ENCODE measurements at regions not wholly inside any gene's neighbourhood (a gene's known extent, or its start where the extent isn't known, plus 50 kb on each side); places are given as distances from the start of the nearest gene placed in this dataset.
A peak's percentile ranks its signal among the peaks of the same experiment; 100 is the strongest.

DNA sequence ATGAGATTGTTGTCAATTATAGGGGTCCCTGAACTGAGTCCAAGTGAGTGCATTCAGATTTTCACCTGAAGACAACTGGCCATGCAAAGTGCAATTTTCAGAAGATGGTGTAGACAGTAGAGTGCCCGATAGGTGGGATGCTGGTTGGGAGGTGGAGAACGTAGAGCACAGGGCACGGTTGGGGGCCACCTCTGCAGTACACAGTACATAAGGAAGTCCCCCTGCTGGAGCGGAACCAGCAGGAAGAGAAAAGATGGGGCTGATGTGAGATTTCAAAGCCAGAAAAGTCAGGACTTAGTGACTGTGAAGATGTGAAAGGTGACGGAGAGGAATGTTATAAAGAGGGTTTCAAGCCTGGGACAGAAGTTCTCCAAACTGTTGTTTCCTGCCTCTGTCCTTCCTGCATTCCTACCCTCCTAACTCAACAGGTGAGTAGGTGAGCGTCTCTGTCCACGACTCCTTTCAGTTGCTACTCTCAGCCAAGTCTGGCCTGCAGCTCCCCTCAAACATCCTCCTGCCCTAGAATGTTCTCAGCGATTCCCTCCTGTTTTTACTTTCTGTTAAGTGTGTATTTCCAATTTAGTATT lies 330.8 kb downstream of the PRL start:
- H3K27me3 ChIP-seq (ENCODE audit: control insufficient read depth, insufficient read depth, low read length) = no peaks in the 10 kb centered on the region
- intact Hi-C loops (cut with micrococcal nuclease; ENCODE audit: unreplicated experiment) = no loop called here
- no peak for ATAC-seq
- TF ChIP-seq TCF7L2 (IDR thresholded peaks at IDR 0.05; ENCODE audit: low read depth, low read length) (no peak), SIN3A (IDR thresholded peaks at IDR 0.05; ENCODE audit: borderline replicate concordance, insufficient read depth, low read depth, low read length) (no peak)
- TF ChIP-seq, protein P1, sequence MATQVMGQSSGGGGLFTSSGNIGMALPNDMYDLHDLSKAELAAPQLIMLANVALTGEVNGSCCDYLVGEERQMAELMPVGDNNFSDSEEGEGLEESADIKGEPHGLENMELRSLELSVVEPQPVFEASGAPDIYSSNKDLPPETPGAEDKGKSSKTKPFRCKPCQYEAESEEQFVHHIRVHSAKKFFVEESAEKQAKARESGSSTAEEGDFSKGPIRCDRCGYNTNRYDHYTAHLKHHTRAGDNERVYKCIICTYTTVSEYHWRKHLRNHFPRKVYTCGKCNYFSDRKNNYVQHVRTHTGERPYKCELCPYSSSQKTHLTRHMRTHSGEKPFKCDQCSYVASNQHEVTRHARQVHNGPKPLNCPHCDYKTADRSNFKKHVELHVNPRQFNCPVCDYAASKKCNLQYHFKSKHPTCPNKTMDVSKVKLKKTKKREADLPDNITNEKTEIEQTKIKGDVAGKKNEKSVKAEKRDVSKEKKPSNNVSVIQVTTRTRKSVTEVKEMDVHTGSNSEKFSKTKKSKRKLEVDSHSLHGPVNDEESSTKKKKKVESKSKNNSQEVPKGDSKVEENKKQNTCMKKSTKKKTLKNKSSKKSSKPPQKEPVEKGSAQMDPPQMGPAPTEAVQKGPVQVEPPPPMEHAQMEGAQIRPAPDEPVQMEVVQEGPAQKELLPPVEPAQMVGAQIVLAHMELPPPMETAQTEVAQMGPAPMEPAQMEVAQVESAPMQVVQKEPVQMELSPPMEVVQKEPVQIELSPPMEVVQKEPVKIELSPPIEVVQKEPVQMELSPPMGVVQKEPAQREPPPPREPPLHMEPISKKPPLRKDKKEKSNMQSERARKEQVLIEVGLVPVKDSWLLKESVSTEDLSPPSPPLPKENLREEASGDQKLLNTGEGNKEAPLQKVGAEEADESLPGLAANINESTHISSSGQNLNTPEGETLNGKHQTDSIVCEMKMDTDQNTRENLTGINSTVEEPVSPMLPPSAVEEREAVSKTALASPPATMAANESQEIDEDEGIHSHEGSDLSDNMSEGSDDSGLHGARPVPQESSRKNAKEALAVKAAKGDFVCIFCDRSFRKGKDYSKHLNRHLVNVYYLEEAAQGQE (IDR thresholded peaks at IDR 0.05; ENCODE audit: insufficient read depth in 1 of 2, low read depth in 2 of 2, low read length in 1 of 2) = no peak
- no peak for DNase-seq (ENCODE audit: low read depth, low spot score)
- H3K27ac ChIP-seq (ENCODE audit: low read length) = peak overlapping the region; percentile 15; the same call in 1 of the 2 replicates
- ChIA-PET POLR2A (no interaction called here), CTCF (interaction anchor here (0.6 kb wide), 1 partner anchor 756 kb away, joined by 6 read pairs; no protein-coding TSS in a partner anchor)
- H3K36me3 ChIP-seq (ENCODE audit: control insufficient read depth, insufficient read depth, low read length) = no peaks in the 10 kb centered on the region
- H3K9me3 ChIP-seq (ENCODE audit: control insufficient read depth, insufficient read depth, low read depth, low read length) = no peaks in the 10 kb centered on the region
- no peaks in the 10 kb centered on the region; the same call in 1 of the 2 replicates for H3K4me1 ChIP-seq (ENCODE audit: control insufficient read depth, insufficient read depth, low read length)
- BruUV-seq (replicated peaks) = no TSS peak
- in situ Hi-C loops (cut with HindIII; ENCODE audit: low pct_unique_long_range_greater_than_20kb, low sequenced_read_pairs) = no loop called here
- no peak overlapping the region for H3K4me3 ChIP-seq (ENCODE audit: low read depth in 2 of 2, low read length in 2 of 2)

DNA sequence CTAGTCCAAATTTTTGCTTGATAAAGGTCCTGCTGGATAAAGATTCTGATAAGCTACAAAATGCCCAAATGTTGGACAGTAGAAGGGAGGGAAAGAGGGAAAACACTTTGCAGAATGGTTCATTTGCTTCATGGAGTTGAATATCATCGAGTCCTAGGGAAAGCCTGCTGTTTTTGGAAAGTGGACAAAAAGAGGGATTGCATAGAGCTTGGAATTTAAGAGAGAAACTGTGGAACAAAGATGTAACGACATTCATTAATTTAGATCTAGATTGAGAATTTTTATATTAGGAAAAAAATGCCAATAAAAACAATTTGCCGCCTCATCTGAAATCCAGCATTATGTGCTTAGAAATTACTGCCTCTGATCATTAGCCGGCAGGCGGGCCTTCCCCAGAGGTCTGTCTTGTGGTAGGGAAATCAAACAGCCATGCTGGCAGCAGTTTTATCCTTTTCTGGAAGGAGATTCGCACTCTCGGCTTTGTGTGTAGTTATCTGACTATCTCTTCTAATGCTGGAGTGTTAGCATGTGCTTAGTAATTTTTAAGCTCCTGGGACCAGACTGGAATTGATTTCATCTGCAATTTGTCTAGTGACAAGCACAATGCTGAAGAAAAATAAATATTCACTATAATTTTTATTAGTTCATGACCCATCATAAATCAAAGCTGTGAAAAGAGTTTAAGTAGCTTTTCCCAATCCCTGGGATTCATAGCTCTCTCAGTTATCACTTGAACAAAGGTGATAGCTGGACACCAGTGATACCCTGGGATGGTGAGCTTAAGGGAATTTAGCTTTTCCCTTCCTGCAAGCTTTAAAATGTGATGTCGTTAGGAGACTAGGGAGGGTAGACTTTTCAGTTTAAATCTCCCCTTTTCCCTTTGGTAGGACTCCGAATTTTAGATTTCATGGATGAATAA lies 329.5 kb downstream of the PRL start:
- H3K36me3 ChIP-seq (ENCODE audit: control insufficient read depth, insufficient read depth, low read length) = no peaks in the 10 kb centered on the region
- no peaks in the 10 kb centered on the region for H3K27me3 ChIP-seq (ENCODE audit: control insufficient read depth, insufficient read depth, low read length)
- POLR2A ChIA-PET = no interaction called here
- no peak overlapping the region for H3K4me3 ChIP-seq (ENCODE audit: low read depth in 2 of 2, low read length in 2 of 2)
- no peaks in the 10 kb centered on the region; the same call in 1 of the 2 replicates for H3K4me1 ChIP-seq (ENCODE audit: control insufficient read depth, insufficient read depth, low read length)
- H3K9me3 ChIP-seq (ENCODE audit: control insufficient read depth, insufficient read depth, low read depth, low read length) = no peaks in the 10 kb centered on the region
- DNase-seq (ENCODE audit: low read depth, low spot score) (no peak), ATAC-seq (no peak)
- H3K27ac ChIP-seq (ENCODE audit: low read length) = no peak overlapping the region; the same call in 1 of the 2 replicates
- TF ChIP-seq, protein P1 (IDR thresholded peaks at IDR 0.05; ENCODE audit: insufficient read depth in 1 of 2, low read depth in 2 of 2, low read length in 1 of 2) = no peak
- no peak for TF ChIP-seq POLR2AphosphoS5 (IDR thresholded peaks at IDR 0.05; ENCODE audit: low read depth, low read length)
- no peak for TF ChIP-seq SIN3A (IDR thresholded peaks at IDR 0.05; ENCODE audit: borderline replicate concordance, insufficient read depth, low read depth, low read length)
- TF ChIP-seq, protein P2, sequence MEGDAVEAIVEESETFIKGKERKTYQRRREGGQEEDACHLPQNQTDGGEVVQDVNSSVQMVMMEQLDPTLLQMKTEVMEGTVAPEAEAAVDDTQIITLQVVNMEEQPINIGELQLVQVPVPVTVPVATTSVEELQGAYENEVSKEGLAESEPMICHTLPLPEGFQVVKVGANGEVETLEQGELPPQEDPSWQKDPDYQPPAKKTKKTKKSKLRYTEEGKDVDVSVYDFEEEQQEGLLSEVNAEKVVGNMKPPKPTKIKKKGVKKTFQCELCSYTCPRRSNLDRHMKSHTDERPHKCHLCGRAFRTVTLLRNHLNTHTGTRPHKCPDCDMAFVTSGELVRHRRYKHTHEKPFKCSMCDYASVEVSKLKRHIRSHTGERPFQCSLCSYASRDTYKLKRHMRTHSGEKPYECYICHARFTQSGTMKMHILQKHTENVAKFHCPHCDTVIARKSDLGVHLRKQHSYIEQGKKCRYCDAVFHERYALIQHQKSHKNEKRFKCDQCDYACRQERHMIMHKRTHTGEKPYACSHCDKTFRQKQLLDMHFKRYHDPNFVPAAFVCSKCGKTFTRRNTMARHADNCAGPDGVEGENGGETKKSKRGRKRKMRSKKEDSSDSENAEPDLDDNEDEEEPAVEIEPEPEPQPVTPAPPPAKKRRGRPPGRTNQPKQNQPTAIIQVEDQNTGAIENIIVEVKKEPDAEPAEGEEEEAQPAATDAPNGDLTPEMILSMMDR (IDR thresholded peaks at IDR 0.05) = no peak
- TF ChIP-seq TCF7L2 (IDR thresholded peaks at IDR 0.05; ENCODE audit: low read depth, low read length) = no peak
- CTCF ChIA-PET = interaction anchor here (0.6 kb wide), 1 partner anchor 754 kb away, joined by 6 read pairs; no protein-coding TSS in a partner anchor
- in situ Hi-C loops (cut with HindIII; ENCODE audit: low pct_unique_long_range_greater_than_20kb, low sequenced_read_pairs) = no loop called here
- no TSS peak for BruUV-seq (replicated peaks)
- intact Hi-C loops (cut with micrococcal nuclease; ENCODE audit: unreplicated experiment) = no loop called here
